ENCODE measurements at regions not wholly inside any gene's neighbourhood (a gene's known extent, or its start where the extent isn't known, plus 50 kb on each side); places are given as distances from the start of the nearest gene placed in this dataset.

GRCh38 chr6:94639564-94639963 is 937.8 kb upstream of the MANEA start:
- DNase-seq (peak in 1 of 4 donors; percentile 25), ATAC-seq (no peak)
- Histone ChIP-seq H3K9me3 (no peaks in the 10 kb centered on the region), H3K4me1 (no peaks in the 10 kb centered on the region), H3K36me3 (no peaks in the 10 kb centered on the region), H3K27me3 (no peaks in the 10 kb centered on the region), H3K4me3 (no peak overlapping the region), H3K27ac (no peak overlapping the region)
- no peak for TF ChIP-seq CTCF (IDR thresholded peaks at IDR 0.05)
- intact Hi-C loops (cut with DNase I), result no loop called here

- ATAC-seq (no peak), DNase-seq (peak in 1 of 4 donors; percentile 7)
- no peaks in the 10 kb centered on the region for H3K9me3 ChIP-seq
- intact Hi-C loops (cut with DNase I), result no loop called here
- no peak overlapping the region for H3K4me3 ChIP-seq
- H3K27me3 ChIP-seq, result no peaks in the 10 kb centered on the region
- H3K27ac ChIP-seq, result no peak overlapping the region
- H3K4me1 ChIP-seq, result no peaks in the 10 kb centered on the region
- TF ChIP-seq CTCF (IDR thresholded peaks at IDR 0.05), result no peak
- H3K36me3 ChIP-seq, result no peaks in the 10 kb centered on the region
Measured at GRCh38 chr6:94636780-94637385, 940.5 kb upstream of the MANEA start.

- intact Hi-C loops (cut with DNase I), result no loop called here
- no peaks in the 10 kb centered on the region for H3K27me3 ChIP-seq
- no peak for DNase-seq
- H3K36me3 ChIP-seq, result no peaks in the 10 kb centered on the region
- no peak for ATAC-seq
- H3K27ac ChIP-seq, result no peak overlapping the region
- H3K4me3 ChIP-seq, result no peak overlapping the region
- TF ChIP-seq CTCF (IDR thresholded peaks at IDR 0.05), result no peak
- H3K9me3 ChIP-seq, result no peaks in the 10 kb centered on the region
- H3K4me1 ChIP-seq, result no peaks in the 10 kb centered on the region
Measured at GRCh38 chr6:94623586-94623985, 953.7 kb upstream of the MANEA start.

- no peak for ATAC-seq
- TF ChIP-seq CTCF (IDR thresholded peaks at IDR 0.05), result no peak
- H3K4me1 ChIP-seq, result no peaks in the 10 kb centered on the region
Measured at GRCh38 chr6:94622783-94623182, 954.6 kb upstream of the MANEA start.

GRCh38 chr6:94600636-94601035 is 976.7 kb upstream of the MANEA start:
- H3K27me3 ChIP-seq, result no peaks in the 10 kb centered on the region
- DNase-seq (no peak), ATAC-seq (no peak)
- TF ChIP-seq CTCF (IDR thresholded peaks at IDR 0.05), result no peak
- no peak overlapping the region for H3K27ac ChIP-seq
- intact Hi-C loops (cut with DNase I), result no loop called here
- H3K4me1 ChIP-seq, result no peaks in the 10 kb centered on the region
- no peaks in the 10 kb centered on the region for H3K36me3 ChIP-seq
- no peak overlapping the region for H3K4me3 ChIP-seq
- peaks cover 0 to 7% of the 10 kb centered on the region in 2 donors for H3K9me3 ChIP-seq

More at GRCh38 chr6:94622783-94623182, 954.6 kb upstream of the MANEA start:
- Histone ChIP-seq H3K27ac (no peak overlapping the region), H3K36me3 (no peaks in the 10 kb centered on the region), H3K9me3 (no peaks in the 10 kb centered on the region), H3K4me3 (no peak overlapping the region), H3K27me3 (no peaks in the 10 kb centered on the region)
- intact Hi-C loops (cut with DNase I), result no loop called here
- no peak for DNase-seq
